HEK293 (cell line): ENCODE measurements at regions not wholly inside any gene's neighbourhood (a gene's known extent, or its start where the extent isn't known, plus 50 kb on each side); places are given as distances from the start of the nearest gene placed in this dataset.

ENCODE experiments used
- CTCF ChIA-PET: fragments of 350-600 bp; formaldehyde crosslinking; extraction: SDS; loops from one replicate; lab custom pipeline; 2021; ENCODE audit warnings: antibody characterized with exemption; lab: Yijun Ruan, JAX
- POLR2A ChIA-PET: fragments of 300-600 bp; formaldehyde crosslinking; extraction: SDS; loops from one replicate; lab custom pipeline; 2020; ENCODE audit warnings: antibody characterized with exemption, inconsistent platforms; lab: Yijun Ruan, JAX
- H3K27ac ChIP-seq: fragments of 200-500 bp; sonication (Bioruptor generic); 2 replicates; pipeline ENCODE4 v1.5.1; 2014; ENCODE audit warnings: low read depth, low read length, control low read depth, inconsistent platforms; ENCODE audit errors: extremely low read depth
- H3K36me3 ChIP-seq, 2 experiments: fragments of 200-500 bp in 1 of 2; sonication (Bioruptor generic) in 1 of 2; 1 replicate in 1 of 2; 2 replicates in 1 of 2; pipeline ENCODE4 v1.5.1; 2014 to 2017; ENCODE audit warnings: inconsistent platforms in 2 of 2, low read length in 2 of 2; ENCODE audit not compliant: control insufficient read depth in 2 of 2, insufficient read depth in 1 of 2
- H3K4me1 ChIP-seq: fragments of 200-500 bp; sonication (Bioruptor generic); 2 replicates; pipeline ENCODE4 v1.5.1; 2014; ENCODE audit warnings: mild to moderate bottlenecking, low read length, inconsistent platforms; ENCODE audit not compliant: control insufficient read depth, insufficient read depth
- H3K4me3 ChIP-seq: 2 replicates; pipeline ENCODE4 v1.5.1; 2011; ENCODE audit warnings: low read depth, mild to moderate bottlenecking, control low read depth, low read length, moderate library complexity
- H3K9me3 ChIP-seq: fragments of 200-500 bp; sonication (Bioruptor generic); 2 replicates; pipeline ENCODE4 v1.5.1; 2014; ENCODE audit warnings: low read depth, low read length, inconsistent platforms; ENCODE audit not compliant: control insufficient read depth, insufficient read depth
- GFI1B ChIP-seq: fragments of 450-650 bp; formaldehyde crosslinking; IDR thresholded peaks from 2 replicates; pipeline ENCODE4 v1.5.1; 2016; ENCODE audit warnings: missing biosample characterization, missing genetic modification characterization
- GLI4 ChIP-seq: fragments of 450-650 bp; formaldehyde crosslinking; IDR thresholded peaks from 2 replicates; pipeline ENCODE4 v1.5.1; 2016; ENCODE audit warnings: missing biosample characterization, missing genetic modification characterization
- OVOL3 ChIP-seq: fragments of 450-650 bp; formaldehyde crosslinking; IDR thresholded peaks from 2 replicates; pipeline ENCODE4 v1.5.1; 2016; ENCODE audit warnings: missing biosample characterization, missing genetic modification characterization
- SCRT2 ChIP-seq: fragments of 450-650 bp; formaldehyde crosslinking; IDR thresholded peaks from 2 replicates; pipeline ENCODE4 v1.5.1; 2016; ENCODE audit warnings: missing biosample characterization, missing genetic modification characterization
- TRIM28 ChIP-seq: IDR thresholded peaks from 2 replicates; pipeline ENCODE4 v1.6.1; 2011; ENCODE audit warnings: low read length, control low read depth, borderline replicate concordance
- ZBTB11 ChIP-seq: fragments of 450-650 bp; formaldehyde crosslinking; conservative IDR thresholded peaks from 2 replicates; pipeline ENCODE4 v1.5.1; 2016; ENCODE audit warnings: low read depth, missing biosample characterization, missing genetic modification characterization
- ZFP3 ChIP-seq: fragments of 450-650 bp; formaldehyde crosslinking; IDR thresholded peaks from 2 replicates; pipeline ENCODE4 v1.5.1; 2016; ENCODE audit warnings: low read depth, missing biosample characterization, missing genetic modification characterization
- ZNF140 ChIP-seq: fragments of 450-650 bp; formaldehyde crosslinking; IDR thresholded peaks from 2 replicates; pipeline ENCODE4 v1.5.1; 2016; ENCODE audit warnings: missing biosample characterization, missing genetic modification characterization
- ZNF184 ChIP-seq: fragments of 450-650 bp; IDR thresholded peaks from 2 replicates; pipeline ENCODE4 v1.5.1; 2018; ENCODE audit warnings: missing biosample characterization, mild to moderate bottlenecking, missing genetic modification characterization
- ZNF37A ChIP-seq: fragments of 450-650 bp; IDR thresholded peaks from 2 replicates; pipeline ENCODE4 v1.5.1; 2018; ENCODE audit warnings: missing biosample characterization, missing genetic modification characterization
- ZNF394 ChIP-seq: fragments of 450-650 bp; formaldehyde crosslinking; IDR thresholded peaks from 2 replicates; pipeline ENCODE4 v1.5.1; 2016; ENCODE audit warnings: missing biosample characterization, missing genetic modification characterization, mild to moderate bottlenecking, moderate library complexity, borderline replicate concordance
- ZNF473 ChIP-seq: fragments of 450-650 bp; formaldehyde crosslinking; IDR thresholded peaks from 2 replicates; pipeline ENCODE4 v1.5.1; 2017; ENCODE audit warnings: missing biosample characterization, missing genetic modification characterization
- ZNF623 ChIP-seq: fragments of 450-650 bp; formaldehyde crosslinking; IDR thresholded peaks from 2 replicates; pipeline ENCODE4 v1.5.1; 2016; ENCODE audit warnings: missing biosample characterization, missing genetic modification characterization
- ZNF624 ChIP-seq: fragments of 450-650 bp; formaldehyde crosslinking; IDR thresholded peaks from 2 replicates; pipeline ENCODE4 v1.5.1; 2017; ENCODE audit warnings: missing biosample characterization, missing genetic modification characterization
- ZNF654 ChIP-seq: fragments of 450-650 bp; formaldehyde crosslinking; IDR thresholded peaks from 2 replicates; pipeline ENCODE4 v1.5.1; 2016; ENCODE audit warnings: low read depth, missing biosample characterization, missing genetic modification characterization
- ZNF76 ChIP-seq: fragments of 450-650 bp; formaldehyde crosslinking; IDR thresholded peaks from 2 replicates; pipeline ENCODE4; 2016; ENCODE audit warnings: low read depth, missing biosample characterization, missing genetic modification characterization, borderline replicate concordance
- ZNF785 ChIP-seq: fragments of 450-650 bp; formaldehyde crosslinking; IDR thresholded peaks from 2 replicates; pipeline ENCODE4 v1.5.1; 2016; ENCODE audit warnings: missing biosample characterization, missing genetic modification characterization
- TF ChIP-seq, protein P1 (sequence below): fragments of 450-650 bp; formaldehyde crosslinking; IDR thresholded peaks from 2 replicates; pipeline ENCODE4 v1.5.1; 2017; ENCODE audit warnings: missing biosample characterization, missing genetic modification characterization
- TF ChIP-seq, protein P2 (sequence below): fragments of 450-650 bp; formaldehyde crosslinking; IDR thresholded peaks from 2 replicates; pipeline ENCODE4 v1.5.1; 2016; ENCODE audit warnings: missing biosample characterization, missing genetic modification characterization
- TF ChIP-seq, protein P3 (sequence below): fragments of 450-650 bp; formaldehyde crosslinking; IDR thresholded peaks from 2 replicates; pipeline ENCODE4 v1.5.1; 2016; ENCODE audit warnings: missing biosample characterization, missing genetic modification characterization, low read depth

DNA sequence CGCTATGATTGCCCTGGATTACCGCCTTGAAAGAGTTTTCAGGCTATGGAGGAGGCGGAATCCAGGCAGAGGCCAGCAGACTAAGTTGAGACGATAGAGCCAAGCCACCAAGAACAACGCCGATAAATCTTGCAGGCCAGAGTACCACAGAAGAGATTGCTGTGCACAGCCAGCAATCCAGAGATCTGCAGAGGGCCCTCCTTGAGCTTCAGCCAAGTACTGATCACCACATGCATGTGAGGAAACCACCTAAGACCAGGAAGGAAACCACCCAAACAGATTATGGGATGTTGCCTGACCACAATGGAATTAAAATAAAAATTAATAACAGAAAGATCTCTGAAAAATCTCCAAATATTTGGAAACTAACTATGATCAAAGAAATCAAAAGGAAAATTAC lies 74.9 kb downstream of the GCNT4 start (continued):
- TF ChIP-seq, protein P1, sequence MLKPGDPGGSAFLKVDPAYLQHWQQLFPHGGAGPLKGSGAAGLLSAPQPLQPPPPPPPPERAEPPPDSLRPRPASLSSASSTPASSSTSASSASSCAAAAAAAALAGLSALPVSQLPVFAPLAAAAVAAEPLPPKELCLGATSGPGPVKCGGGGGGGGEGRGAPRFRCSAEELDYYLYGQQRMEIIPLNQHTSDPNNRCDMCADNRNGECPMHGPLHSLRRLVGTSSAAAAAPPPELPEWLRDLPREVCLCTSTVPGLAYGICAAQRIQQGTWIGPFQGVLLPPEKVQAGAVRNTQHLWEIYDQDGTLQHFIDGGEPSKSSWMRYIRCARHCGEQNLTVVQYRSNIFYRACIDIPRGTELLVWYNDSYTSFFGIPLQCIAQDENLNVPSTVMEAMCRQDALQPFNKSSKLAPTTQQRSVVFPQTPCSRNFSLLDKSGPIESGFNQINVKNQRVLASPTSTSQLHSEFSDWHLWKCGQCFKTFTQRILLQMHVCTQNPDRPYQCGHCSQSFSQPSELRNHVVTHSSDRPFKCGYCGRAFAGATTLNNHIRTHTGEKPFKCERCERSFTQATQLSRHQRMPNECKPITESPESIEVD (tag by site-specific recombination): no peak
- TF ChIP-seq ZNF184 (tag by site-specific recombination): no peak
- TF ChIP-seq TRIM28: no peak
- TF ChIP-seq SCRT2 (tag by site-specific recombination): no peak
- no peak for TF ChIP-seq ZNF76 (tag by site-specific recombination)
- TF ChIP-seq, all 188 proteins: peak for 0

DNA sequence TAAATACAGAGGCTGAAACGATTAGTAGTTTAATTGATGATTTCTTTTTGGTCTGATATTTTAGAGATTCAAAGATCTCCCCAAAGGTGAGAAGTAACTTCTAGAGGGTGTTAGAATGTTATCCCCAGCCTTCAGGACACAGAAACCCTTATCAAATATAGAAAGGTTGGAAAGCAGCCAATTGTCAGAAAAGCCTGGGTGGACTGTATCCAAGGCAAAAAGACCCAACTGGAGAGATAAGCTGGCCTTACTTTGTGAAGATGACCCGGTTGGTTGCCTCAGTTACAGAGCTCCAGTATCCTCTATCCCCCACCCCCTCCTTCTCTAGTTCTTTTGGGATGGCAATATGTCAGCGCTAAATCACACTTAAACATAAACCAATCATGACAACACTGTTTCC lies 75.7 kb downstream of the GCNT4 start:
- TF ChIP-seq ZNF785 (no peak), ZNF394 (no peak), ZNF184 (tag by site-specific recombination) (no peak)
- TF ChIP-seq, all 188 proteins: peak for 0
- POLR2A ChIA-PET: no interaction called here

GRCh38 chr5:74975582-74975981 lies 76.8 kb downstream of the GCNT4 start:
- H3K4me1 ChIP-seq: no peaks in the 10 kb centered on the region
- POLR2A ChIA-PET: no interaction called here
- TF ChIP-seq ZNF37A (tag by site-specific recombination): no peak
- TF ChIP-seq, protein P2, sequence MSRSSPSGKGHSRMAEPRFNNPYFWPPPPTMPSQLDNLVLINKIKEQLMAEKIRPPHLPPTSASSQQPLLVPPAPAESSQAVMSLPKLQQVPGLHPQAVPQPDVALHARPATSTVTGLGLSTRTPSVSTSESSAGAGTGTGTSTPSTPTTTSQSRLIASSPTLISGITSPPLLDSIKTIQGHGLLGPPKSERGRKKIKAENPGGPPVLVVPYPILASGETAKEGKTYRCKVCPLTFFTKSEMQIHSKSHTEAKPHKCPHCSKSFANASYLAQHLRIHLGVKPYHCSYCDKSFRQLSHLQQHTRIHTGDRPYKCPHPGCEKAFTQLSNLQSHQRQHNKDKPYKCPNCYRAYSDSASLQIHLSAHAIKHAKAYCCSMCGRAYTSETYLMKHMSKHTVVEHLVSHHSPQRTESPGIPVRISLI (tag by site-specific recombination): no peak
- TF ChIP-seq, all 188 proteins: peak for 0

More for the DNA sequence above, 75.7 kb downstream of the GCNT4 start:
- CTCF ChIA-PET: interaction anchor here (0.5 kb wide), 1 partner anchor 30 kb away, joined by 5 read pairs; no protein-coding TSS in a partner anchor
- Histone ChIP-seq H3K4me3 (no peak overlapping the region), H3K9me3 (no peaks in the 10 kb centered on the region), H3K36me3 (no peaks in the 10 kb centered on the region), H3K27ac (no peak overlapping the region), H3K4me1 (no peaks in the 10 kb centered on the region)

GRCh38 chr5:74974451-74975091 lies 77.8 kb downstream of the GCNT4 start:
- TF ChIP-seq GLI4 (tag by site-specific recombination): no peak
- no peak for TF ChIP-seq GFI1B (tag by site-specific recombination)
- no peak for TF ChIP-seq ZNF623 (tag by site-specific recombination)
- no peak for TF ChIP-seq ZNF624 (tag by site-specific recombination)
- TF ChIP-seq ZFP3 (tag by site-specific recombination): no peak
- no peak for TF ChIP-seq ZBTB11
- no peak for TF ChIP-seq ZNF473
- TF ChIP-seq ZNF654 (tag by site-specific recombination): no peak
- no peak for TF ChIP-seq OVOL3
- no peak for TF ChIP-seq ZNF140 (tag by site-specific recombination)
- TF ChIP-seq, protein P3, sequence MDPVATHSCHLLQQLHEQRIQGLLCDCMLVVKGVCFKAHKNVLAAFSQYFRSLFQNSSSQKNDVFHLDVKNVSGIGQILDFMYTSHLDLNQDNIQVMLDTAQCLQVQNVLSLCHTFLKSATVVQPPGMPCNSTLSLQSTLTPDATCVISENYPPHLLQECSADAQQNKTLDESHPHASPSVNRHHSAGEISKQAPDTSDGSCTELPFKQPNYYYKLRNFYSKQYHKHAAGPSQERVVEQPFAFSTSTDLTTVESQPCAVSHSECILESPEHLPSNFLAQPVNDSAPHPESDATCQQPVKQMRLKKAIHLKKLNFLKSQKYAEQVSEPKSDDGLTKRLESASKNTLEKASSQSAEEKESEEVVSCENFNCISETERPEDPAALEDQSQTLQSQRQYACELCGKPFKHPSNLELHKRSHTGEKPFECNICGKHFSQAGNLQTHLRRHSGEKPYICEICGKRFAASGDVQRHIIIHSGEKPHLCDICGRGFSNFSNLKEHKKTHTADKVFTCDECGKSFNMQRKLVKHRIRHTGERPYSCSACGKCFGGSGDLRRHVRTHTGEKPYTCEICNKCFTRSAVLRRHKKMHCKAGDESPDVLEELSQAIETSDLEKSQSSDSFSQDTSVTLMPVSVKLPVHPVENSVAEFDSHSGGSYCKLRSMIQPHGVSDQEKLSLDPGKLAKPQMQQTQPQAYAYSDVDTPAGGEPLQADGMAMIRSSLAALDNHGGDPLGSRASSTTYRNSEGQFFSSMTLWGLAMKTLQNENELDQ (tag by site-specific recombination): no peak
- Histone ChIP-seq H3K4me1 (no peaks in the 10 kb centered on the region), H3K4me3 (no peak overlapping the region), H3K36me3 (no peaks in the 10 kb centered on the region), H3K27ac (no peak overlapping the region), H3K9me3 (no peaks in the 10 kb centered on the region)
- CTCF ChIA-PET: interaction anchor here (1.2 kb wide), 1 partner anchor 19 kb away, joined by 4 read pairs; no protein-coding TSS in a partner anchor
- POLR2A ChIA-PET: no interaction called here

More at GRCh38 chr5:74975582-74975981, 76.8 kb downstream of the GCNT4 start:
- CTCF ChIA-PET: no interaction called here
- no peaks in the 10 kb centered on the region for H3K9me3 ChIP-seq
- no peaks in the 10 kb centered on the region for H3K36me3 ChIP-seq
- H3K27ac ChIP-seq: no peak overlapping the region
- H3K4me3 ChIP-seq: no peak overlapping the region
